ENCODE measurements at regions not wholly inside any gene's neighbourhood (a gene's known extent, or its start where the extent isn't known, plus 50 kb on each side); places are given as distances from the start of the nearest gene placed in this dataset.

DNA sequence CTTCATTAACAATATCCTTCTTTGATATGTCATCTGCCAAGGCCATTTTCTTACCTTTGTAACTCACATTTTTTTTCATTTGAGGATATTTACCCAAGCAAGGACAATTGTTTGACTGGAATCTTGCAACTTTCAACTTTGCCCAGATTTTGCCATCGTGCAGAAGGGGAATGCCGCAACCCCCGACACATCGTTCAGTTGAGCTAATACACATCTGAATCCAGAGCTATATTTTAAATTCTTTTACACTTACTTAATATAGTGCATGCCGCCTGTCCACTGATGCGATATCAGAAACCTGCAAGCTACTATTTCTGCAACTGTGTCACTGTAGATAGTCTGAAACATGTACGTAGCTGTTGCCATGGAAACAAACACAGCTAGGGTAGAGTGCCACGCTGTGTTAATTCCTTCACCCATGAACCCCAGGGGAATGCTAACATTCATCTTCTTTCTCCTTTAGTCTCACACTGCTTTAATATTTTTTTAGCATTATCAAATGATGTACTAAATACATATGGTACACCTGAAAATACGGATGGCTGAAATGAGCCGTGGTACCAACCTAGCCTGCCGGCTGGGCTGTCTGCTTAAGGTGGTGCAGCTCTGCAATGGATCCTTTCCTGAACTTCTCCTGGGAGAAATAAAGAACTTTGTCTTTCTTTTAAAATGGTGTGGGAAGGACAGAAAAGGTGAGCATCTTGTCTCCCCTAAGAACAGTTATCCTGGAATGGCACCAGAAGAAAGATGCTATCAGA, 77.0 kb upstream of the FOXN3 start:
- TF ChIP-seq CTCF (IDR thresholded peaks at IDR 0.05) (no peak), POLR2A (IDR thresholded peaks at IDR 0.05) (no peak)
